ENCODE measurements at regions not wholly inside any gene's neighbourhood (a gene's known extent, or its start where the extent isn't known, plus 50 kb on each side); places are given as distances from the start of the nearest gene placed in this dataset.

DNA sequence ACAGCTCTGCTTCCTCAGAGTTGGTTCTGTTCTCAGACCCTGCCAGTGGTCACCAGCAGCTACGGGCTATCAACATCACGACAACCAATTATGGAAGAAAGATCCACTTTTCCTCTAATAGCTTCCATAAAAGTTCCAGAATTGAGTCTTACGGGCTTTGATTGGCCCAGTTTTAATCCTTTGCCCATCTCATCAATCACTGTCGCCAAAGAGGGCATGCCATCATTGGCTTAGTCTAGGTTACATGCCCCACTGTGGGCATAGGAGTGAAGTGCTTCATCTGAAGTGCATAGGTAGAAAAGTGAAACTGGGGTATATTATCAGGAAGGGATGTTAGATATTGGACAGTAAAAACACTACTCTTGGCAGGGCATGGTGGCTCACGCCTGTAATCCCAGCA, 76.6 kb upstream of the DHX40 start:
- H3K36me3 ChIP-seq (replicated peaks in 1 of 2), result no peaks in the 10 kb centered on the region
- no peaks in the 10 kb centered on the region for H3K9me3 ChIP-seq (replicated peaks in 1 of 3)
- DNase-seq, result no peak
- intact Hi-C loops (cut with DNase I), result no loop called here
- TF ChIP-seq, protein P1, sequence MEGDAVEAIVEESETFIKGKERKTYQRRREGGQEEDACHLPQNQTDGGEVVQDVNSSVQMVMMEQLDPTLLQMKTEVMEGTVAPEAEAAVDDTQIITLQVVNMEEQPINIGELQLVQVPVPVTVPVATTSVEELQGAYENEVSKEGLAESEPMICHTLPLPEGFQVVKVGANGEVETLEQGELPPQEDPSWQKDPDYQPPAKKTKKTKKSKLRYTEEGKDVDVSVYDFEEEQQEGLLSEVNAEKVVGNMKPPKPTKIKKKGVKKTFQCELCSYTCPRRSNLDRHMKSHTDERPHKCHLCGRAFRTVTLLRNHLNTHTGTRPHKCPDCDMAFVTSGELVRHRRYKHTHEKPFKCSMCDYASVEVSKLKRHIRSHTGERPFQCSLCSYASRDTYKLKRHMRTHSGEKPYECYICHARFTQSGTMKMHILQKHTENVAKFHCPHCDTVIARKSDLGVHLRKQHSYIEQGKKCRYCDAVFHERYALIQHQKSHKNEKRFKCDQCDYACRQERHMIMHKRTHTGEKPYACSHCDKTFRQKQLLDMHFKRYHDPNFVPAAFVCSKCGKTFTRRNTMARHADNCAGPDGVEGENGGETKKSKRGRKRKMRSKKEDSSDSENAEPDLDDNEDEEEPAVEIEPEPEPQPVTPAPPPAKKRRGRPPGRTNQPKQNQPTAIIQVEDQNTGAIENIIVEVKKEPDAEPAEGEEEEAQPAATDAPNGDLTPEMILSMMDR (IDR thresholded peaks at IDR 0.05), result no peak
- TF ChIP-seq POLR2A (IDR thresholded peaks at IDR 0.05), result no peak
- WGBS, 4 donors, result 79 to 94% (median 91%) methylated on average over 5 of the region's 5 CpGs
- no peak overlapping the region for H3K27ac ChIP-seq
- no peaks in the 10 kb centered on the region for H3K27me3 ChIP-seq
- H3K4me3 ChIP-seq, result no peak overlapping the region
- no peaks in the 10 kb centered on the region for H3K4me1 ChIP-seq (replicated peaks in 1 of 2)

DNA sequence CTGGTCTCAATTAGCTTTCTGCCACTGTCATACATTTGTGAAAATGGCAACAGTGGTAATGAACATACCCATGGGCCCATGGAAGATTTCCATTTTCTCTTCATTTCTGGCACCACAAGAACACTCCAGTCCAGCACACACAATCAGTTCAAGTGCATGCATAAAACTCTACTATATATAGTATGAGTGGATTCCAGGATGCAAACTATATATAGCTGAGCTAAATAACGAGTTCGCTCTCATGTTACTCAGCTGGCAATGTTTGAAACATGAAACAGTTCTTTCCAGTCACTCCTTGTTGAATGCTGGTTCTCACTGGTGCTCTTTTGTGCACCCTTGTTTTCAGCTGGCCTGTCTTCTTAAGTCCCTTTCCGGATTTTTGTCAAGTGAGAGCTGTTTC, 75.2 kb upstream of the DHX40 start:
- H3K27me3 ChIP-seq, result no peaks in the 10 kb centered on the region
- no peak overlapping the region for H3K4me3 ChIP-seq
- no peak for DNase-seq
- no peaks in the 10 kb centered on the region for H3K36me3 ChIP-seq (replicated peaks in 1 of 2)
- WGBS, 4 donors, result 71 to 82% (median 73%) methylated on average over 3 of the region's 3 CpGs
- no peaks in the 10 kb centered on the region for H3K4me1 ChIP-seq (replicated peaks in 1 of 2)
- no peak for TF ChIP-seq POLR2A (IDR thresholded peaks at IDR 0.05)
- TF ChIP-seq, protein P1 (IDR thresholded peaks at IDR 0.05), result no peak
- no peak overlapping the region for H3K27ac ChIP-seq
- no peaks in the 10 kb centered on the region for H3K9me3 ChIP-seq (replicated peaks in 1 of 3)
- intact Hi-C loops (cut with DNase I), result no loop called here

DNA sequence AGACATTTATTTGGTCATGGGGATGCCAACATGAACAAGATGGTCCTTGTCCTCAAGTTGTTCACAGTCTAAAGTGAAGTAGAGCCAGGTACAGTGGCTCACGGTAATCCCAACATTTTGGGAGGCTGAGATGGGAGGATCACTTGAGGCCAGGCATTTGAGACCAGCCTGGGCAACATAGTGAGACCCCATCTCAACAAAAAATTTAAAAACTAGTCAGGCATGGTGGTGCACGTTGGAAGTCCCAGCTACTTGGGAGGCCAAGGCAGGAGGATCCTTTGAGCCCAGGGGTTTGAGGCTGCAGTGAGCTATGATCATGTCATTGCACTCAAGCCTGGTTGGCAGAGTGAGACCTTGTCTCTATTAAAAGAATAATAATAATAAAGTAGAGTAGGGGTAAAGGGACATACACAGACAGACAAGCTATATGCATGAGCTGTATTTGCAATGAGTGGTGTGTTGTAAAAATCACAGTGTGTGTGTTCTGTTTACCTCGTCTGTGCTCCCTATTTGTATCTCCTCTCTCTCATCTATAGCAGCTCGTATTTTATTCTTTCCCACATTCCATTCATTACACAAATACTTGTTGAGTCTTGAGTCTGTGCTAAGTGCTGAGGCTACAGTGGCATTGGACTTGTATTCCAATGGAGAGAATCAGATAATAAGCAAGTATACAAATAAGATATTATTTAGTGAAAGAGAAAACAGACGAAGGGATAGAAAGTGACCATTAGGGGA, 73.9 kb upstream of the DHX40 start:
- H3K27ac ChIP-seq, result no peak overlapping the region
- WGBS, 4 donors, result 65 to 72% (median 68%) methylated on average over 5 of the region's 5 CpGs
- H3K4me1 ChIP-seq (replicated peaks in 1 of 2), result no peaks in the 10 kb centered on the region
- H3K36me3 ChIP-seq (replicated peaks in 1 of 2), result no peaks in the 10 kb centered on the region
- H3K4me3 ChIP-seq, result no peak overlapping the region
- TF ChIP-seq, protein P1 (IDR thresholded peaks at IDR 0.05), result no peak
- no peak for TF ChIP-seq POLR2A (IDR thresholded peaks at IDR 0.05)
- intact Hi-C loops (cut with DNase I), result no loop called here
- H3K27me3 ChIP-seq, result no peaks in the 10 kb centered on the region
- H3K9me3 ChIP-seq (replicated peaks in 1 of 3), result no peaks in the 10 kb centered on the region
- DNase-seq, result no peak

DNA sequence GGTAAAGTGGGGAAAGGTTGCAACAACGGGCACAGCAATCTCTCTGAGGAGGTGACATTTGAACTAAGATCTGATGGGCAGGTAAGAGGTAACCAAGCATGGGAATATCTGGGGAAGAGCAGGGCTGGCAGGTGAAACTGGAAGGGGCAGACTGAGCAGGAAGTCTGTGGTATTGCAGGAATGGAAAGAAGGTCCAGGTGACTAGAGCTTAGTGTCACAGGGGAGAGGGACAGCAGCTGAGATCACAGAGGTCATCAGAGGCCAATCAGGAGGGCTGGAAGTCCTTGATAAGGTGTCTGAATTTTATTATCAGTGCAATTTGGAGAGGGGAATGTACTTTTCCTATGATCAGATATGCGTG, 73.3 kb upstream of the DHX40 start:
- no peak for TF ChIP-seq POLR2A (IDR thresholded peaks at IDR 0.05)
- TF ChIP-seq, protein P1 (IDR thresholded peaks at IDR 0.05), result no peak
- intact Hi-C loops (cut with DNase I), result no loop called here
- Histone ChIP-seq H3K9me3 (replicated peaks in 1 of 3) (no peaks in the 10 kb centered on the region), H3K4me3 (no peak overlapping the region), H3K27me3 (no peaks in the 10 kb centered on the region), H3K27ac (no peak overlapping the region), H3K4me1 (replicated peaks in 1 of 2) (no peaks in the 10 kb centered on the region), H3K36me3 (replicated peaks in 1 of 2) (no peaks in the 10 kb centered on the region)
- DNase-seq, result no peak
- WGBS, 4 donors, result 64 to 82% (median 73%) methylated on average over 2 of the region's 2 CpGs
